MM.1S (cell line): ENCODE measurements at regions not wholly inside any gene's neighbourhood (a gene's known extent, or its start where the extent isn't known, plus 50 kb on each side); places are given as distances from the start of the nearest gene placed in this dataset.

Experiments
- DNase-seq: peaks from one replicate; pipeline ENCODE4 v3.0.0-alpha.2; 2015
- H2AFZ ChIP-seq: fragments of 300-600 bp; sonication (generic); 2 replicates; pipeline ENCODE4 v1.6.0; 2016; ENCODE audit warnings: antibody characterized with exemption, low read length
- H3F3A ChIP-seq: fragments of 300-600 bp; sonication (generic); 2 replicates; pipeline ENCODE4 v1.6.1; 2016; ENCODE audit warnings: mild to moderate bottlenecking, antibody characterized with exemption, low read length, moderate library complexity, mixed read lengths; ENCODE audit not compliant: insufficient read depth
- H3K27ac ChIP-seq: fragments of 300-600 bp; sonication (generic); 2 replicates; pipeline ENCODE4 v1.5.1; 2016; ENCODE audit warnings: mild to moderate bottlenecking, low read length
- H3K27me3 ChIP-seq: fragments of 300-600 bp; sonication (generic); replicated peaks from 2 replicates; pipeline ENCODE4 v1.6.0; 2016; ENCODE audit warnings: low read length; ENCODE audit not compliant: insufficient read depth
- H3K36me3 ChIP-seq: fragments of 300-600 bp; sonication (generic); replicated peaks from 2 replicates; pipeline ENCODE4 v1.6.1; 2016; ENCODE audit warnings: mild to moderate bottlenecking, low read length, mixed read lengths; ENCODE audit not compliant: insufficient read depth
- H3K4me1 ChIP-seq: fragments of 300-600 bp; sonication (generic); 2 replicates; pipeline ENCODE4 v1.6.1; 2016; ENCODE audit warnings: low read length, mixed read lengths
- H3K4me2 ChIP-seq: fragments of 300-600 bp; sonication (generic); 2 replicates; pipeline ENCODE4 v1.6.0; 2016; ENCODE audit warnings: low read depth, low read length
- H3K4me3 ChIP-seq: fragments of 300-600 bp; sonication (generic); 2 replicates; pipeline ENCODE4 v1.5.1; 2016; ENCODE audit warnings: low read length, mixed read lengths
- H3K79me2 ChIP-seq: fragments of 300-600 bp; sonication (generic); 2 replicates; pipeline ENCODE4 v1.6.1; 2016; ENCODE audit warnings: mixed run types, low read length, mixed read lengths
- H3K9ac ChIP-seq: fragments of 300-600 bp; sonication (generic); 2 replicates; pipeline ENCODE4 v1.6.1; 2016; ENCODE audit warnings: low read length, mixed read lengths
- H3K9me2 ChIP-seq: fragments of 300-600 bp; sonication (generic); replicated peaks from 2 replicates; pipeline ENCODE4 v1.6.1; 2016; ENCODE audit warnings: mild to moderate bottlenecking, low read length, mixed read lengths; ENCODE audit not compliant: insufficient read depth
- H3K9me3 ChIP-seq: fragments of 300-600 bp; sonication (generic); replicated peaks from 2 replicates; pipeline ENCODE4 v1.6.1; 2016; ENCODE audit warnings: mild to moderate bottlenecking, low read length, mixed read lengths; ENCODE audit not compliant: insufficient read depth
- H4K20me1 ChIP-seq: fragments of 300-600 bp; sonication (generic); 2 replicates; pipeline ENCODE4 v1.6.1; 2016; ENCODE audit warnings: mild to moderate bottlenecking, low read length, moderate library complexity, mixed read lengths; ENCODE audit not compliant: insufficient read depth
- CTCF ChIP-seq: fragments of 300-600 bp; sonication (generic); IDR thresholded peaks from 2 replicates; pipeline ENCODE4 v1.5.1; 2016; ENCODE audit warnings: antibody characterized with exemption, low read length, mixed read lengths
- EZH2 ChIP-seq: fragments of 300-600 bp; sonication (generic); optimal IDR thresholded peaks from 2 replicates; pipeline ENCODE3; 2017; ENCODE audit warnings: low read depth, mild to moderate bottlenecking, antibody characterized with exemption, low read length, mixed read lengths
- EZH2phosphoT487 ChIP-seq: fragments of 300-600 bp; sonication (generic); IDR thresholded peaks from 2 replicates; pipeline ENCODE4 v1.6.1; 2018; ENCODE audit warnings: antibody characterized with exemption, low read length

DNA sequence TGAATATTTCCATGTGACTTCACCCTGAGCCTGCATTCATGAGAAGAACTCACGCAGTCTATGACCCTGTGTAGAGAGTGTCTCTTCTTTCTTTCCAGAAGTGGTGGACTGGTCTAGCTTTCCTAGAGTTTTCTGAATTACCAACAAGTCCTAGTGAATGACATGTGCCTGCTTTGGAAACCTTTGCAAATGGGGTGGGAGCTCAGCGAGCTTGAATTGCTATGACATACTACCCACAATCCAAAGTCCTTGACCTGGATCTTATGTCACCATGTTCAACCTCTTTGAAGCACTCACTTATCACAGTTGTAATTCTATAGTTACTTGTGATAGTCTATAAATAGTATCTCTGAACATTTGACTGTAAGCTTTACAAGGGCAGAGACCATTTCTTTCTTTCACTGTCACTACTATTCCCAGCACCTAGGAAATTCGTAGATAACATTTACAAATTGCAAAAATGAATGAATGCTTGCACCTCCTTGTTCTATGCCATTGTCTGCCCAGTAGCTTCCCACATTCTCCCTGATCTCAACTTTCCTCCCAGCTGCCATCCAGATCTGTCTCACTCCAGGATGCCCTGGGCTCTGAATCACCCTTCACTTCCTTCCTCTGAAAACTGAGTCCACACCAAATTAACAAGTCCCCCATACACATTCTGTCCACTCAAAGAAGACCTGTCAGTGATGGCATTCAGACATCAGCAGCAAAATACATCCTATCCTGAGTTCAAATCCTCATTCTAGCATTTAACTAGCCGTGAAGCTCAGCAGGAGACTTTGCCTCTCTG is 201.9 kb upstream of the SESN3 start:
- no peak for TF ChIP-seq EZH2
- TF ChIP-seq CTCF: no peak
- TF ChIP-seq EZH2phosphoT487: no peak
- Histone ChIP-seq H2AFZ (no peak overlapping the region), H3K79me2 (no peaks in the 10 kb centered on the region), H3K4me1 (peaks cover 8% of the 10 kb centered on the region), H3K36me3 (no peaks in the 10 kb centered on the region), H4K20me1 (no peaks in the 10 kb centered on the region), H3K9me3 (no peaks in the 10 kb centered on the region), H3F3A (no peaks in the 10 kb centered on the region), H3K9ac (no peak overlapping the region), H3K27ac (no peak overlapping the region), H3K27me3 (no peaks in the 10 kb centered on the region; the same call in 1 of the 2 replicates), H3K4me2 (no peak overlapping the region), H3K9me2 (no peaks in the 10 kb centered on the region), H3K4me3 (no peak overlapping the region)
- DNase-seq: no peak

GRCh38 chr11:95429376-95429907 is 198.4 kb upstream of the SESN3 start:
- Histone ChIP-seq H3K9me3 (no peaks in the 10 kb centered on the region), H3K36me3 (no peaks in the 10 kb centered on the region)
- no peak for DNase-seq

GRCh38 chr11:95426823-95427462 is 195.9 kb upstream of the SESN3 start:
- Histone ChIP-seq H3K4me3 (no peak overlapping the region), H3K27ac (no peak overlapping the region), H3K9me3 (no peaks in the 10 kb centered on the region), H2AFZ (no peak overlapping the region), H3K79me2 (no peaks in the 10 kb centered on the region), H4K20me1 (no peaks in the 10 kb centered on the region), H3K9ac (no peak overlapping the region), H3K4me1 (no peaks in the 10 kb centered on the region), H3F3A (no peaks in the 10 kb centered on the region), H3K9me2 (no peaks in the 10 kb centered on the region), H3K27me3 (no peaks in the 10 kb centered on the region), H3K36me3 (no peaks in the 10 kb centered on the region), H3K4me2 (no peak overlapping the region)
- no peak for DNase-seq
- TF ChIP-seq EZH2: no peak
- TF ChIP-seq CTCF: no peak
- no peak for TF ChIP-seq EZH2phosphoT487

More at GRCh38 chr11:95429376-95429907, 198.4 kb upstream of the SESN3 start:
- Histone ChIP-seq H3K9me2 (no peaks in the 10 kb centered on the region), H3K79me2 (no peaks in the 10 kb centered on the region), H3K27ac (no peak overlapping the region), H3K4me1 (peaks cover 2% of the 10 kb centered on the region), H3K4me3 (no peak overlapping the region), H4K20me1 (no peaks in the 10 kb centered on the region), H2AFZ (no peak overlapping the region), H3F3A (no peaks in the 10 kb centered on the region), H3K27me3 (no peaks in the 10 kb centered on the region), H3K4me2 (no peak overlapping the region), H3K9ac (no peak overlapping the region)
- TF ChIP-seq EZH2phosphoT487 (no peak), CTCF (no peak), EZH2 (no peak)
